CD4-positive, alpha-beta memory T cell (primary cell): ENCODE measurements at regions not wholly inside any gene's neighbourhood (a gene's known extent, or its start where the extent isn't known, plus 50 kb on each side); places are given as distances from the start of the nearest gene placed in this dataset.

ENCODE experiments used
- CTCF ChIA-PET: fragments of 350-600 bp; sonication (Branson Sonifier 250); formaldehyde crosslinking; loops from one replicate; lab custom pipeline; 2021; ENCODE audit warnings: inconsistent platforms; ENCODE audit not compliant: partially characterized antibody; lab: Charles Lee
- POLR2A ChIA-PET: fragments of 350-600 bp; sonication (Branson Sonifier 250); formaldehyde crosslinking; loops from one replicate; lab custom pipeline; 2021; ENCODE audit not compliant: partially characterized antibody; lab: Charles Lee
- DNase-seq, 5 donors: peaks; one replicate each; pipeline versions ENCODE4 v3.0.0 to v3.0.0-alpha.2; 2020 to 2022; ENCODE audit warnings: mixed read lengths in 1 of 5
- H3K27ac ChIP-seq: one replicate; pipeline ENCODE4 v1.7.0; 2013; ENCODE audit warnings: low read depth, low read length
- H3K27me3 ChIP-seq: 2 replicates; pipeline ENCODE4 v1.7.0; 2013; ENCODE audit warnings: mild to moderate bottlenecking, low read length, moderate library complexity; ENCODE audit not compliant: insufficient read depth
- H3K36me3 ChIP-seq: 2 replicates; pipeline ENCODE4 v1.7.0; 2013; ENCODE audit warnings: mild to moderate bottlenecking, low read length, moderate library complexity; ENCODE audit not compliant: insufficient read depth
- H3K4me1 ChIP-seq: 2 replicates; pipeline ENCODE4 v1.7.0; 2013; ENCODE audit warnings: mild to moderate bottlenecking, low read length, moderate library complexity; ENCODE audit not compliant: insufficient read depth
- H3K4me3 ChIP-seq, 2 donors: one replicate each; pipeline ENCODE4 v1.7.0; 2013; ENCODE audit warnings: low read length in 2 of 2, mild to moderate bottlenecking in 1 of 2
- H3K9me3 ChIP-seq, 2 donors: one replicate each; pipeline ENCODE4 v1.7.0; 2013; ENCODE audit warnings: low read length in 2 of 2, control low read depth in 1 of 2; ENCODE audit not compliant: control insufficient read depth in 1 of 2
- H3K27ac Mint-ChIP-seq, 7 donors: one replicate each; pipeline ENCODE4 v1.8.0; 2020 to 2021; ENCODE audit warnings: mixed read lengths in 7 of 7, mild to moderate bottlenecking in 6 of 7, inconsistent platforms in 3 of 7, moderate library complexity in 3 of 7
- H3K27me3 Mint-ChIP-seq, 2 donors: one replicate each; pipeline ENCODE4 v1.8.0; 2020 to 2021; ENCODE audit warnings: mixed read lengths in 2 of 2
- H3K36me3 Mint-ChIP-seq, 2 donors: one replicate each; pipeline ENCODE4 v1.8.0; 2020 to 2021; ENCODE audit warnings: mixed read lengths in 2 of 2, inconsistent platforms in 1 of 2, mild to moderate bottlenecking in 1 of 2
- H3K4me1 Mint-ChIP-seq, 4 donors: one replicate each; pipeline ENCODE4 v1.8.0; 2020 to 2021; ENCODE audit warnings: mixed read lengths in 4 of 4, mild to moderate bottlenecking in 1 of 4
- H3K4me3 Mint-ChIP-seq, 8 donors: one replicate each; pipeline ENCODE4 v1.8.0; 2020 to 2021; ENCODE audit warnings: mixed read lengths in 8 of 8, mild to moderate bottlenecking in 7 of 8, moderate library complexity in 6 of 8, inconsistent platforms in 3 of 8
- H3K9me3 Mint-ChIP-seq, 8 donors: one replicate each; pipeline ENCODE4 v1.8.0; 2020 to 2021; ENCODE audit warnings: mixed read lengths in 8 of 8, mild to moderate bottlenecking in 5 of 8, inconsistent platforms in 3 of 8, moderate library complexity in 1 of 8
- intact Hi-C: fragments of 100-400 bp; cut with micrococcal nuclease; formaldehyde crosslinking; loops from one replicate; pipeline ENCODE4 v1.15.1; 2023

DNA sequence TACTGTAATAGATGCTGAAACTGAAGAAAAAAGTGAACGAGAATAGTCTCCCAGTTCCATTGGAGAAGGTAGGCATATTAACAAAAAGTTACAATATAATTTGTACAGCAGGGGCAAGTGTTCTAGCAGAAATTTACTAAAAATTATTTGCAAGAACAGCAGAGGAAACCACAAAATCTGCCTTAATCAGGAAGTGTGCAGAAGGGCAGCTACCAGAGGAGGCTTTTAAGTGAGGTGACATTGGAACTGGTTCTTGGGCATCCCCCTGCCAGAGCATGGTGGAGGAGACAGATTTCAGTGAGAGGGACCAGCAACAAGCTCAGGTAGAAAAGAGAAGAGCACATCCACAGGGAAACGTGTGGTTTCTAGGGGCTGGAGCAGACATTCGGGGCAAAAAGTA lies 279.3 kb upstream of the CAMK1G start:
- CTCF ChIA-PET, result no interaction called here
- no peaks in the 10 kb centered on the region for H3K4me1 ChIP-seq
- H3K9me3 Mint-ChIP-seq, result peaks cover 0 to 5% (median 0%) of the 10 kb centered on the region in 8 donors

DNA sequence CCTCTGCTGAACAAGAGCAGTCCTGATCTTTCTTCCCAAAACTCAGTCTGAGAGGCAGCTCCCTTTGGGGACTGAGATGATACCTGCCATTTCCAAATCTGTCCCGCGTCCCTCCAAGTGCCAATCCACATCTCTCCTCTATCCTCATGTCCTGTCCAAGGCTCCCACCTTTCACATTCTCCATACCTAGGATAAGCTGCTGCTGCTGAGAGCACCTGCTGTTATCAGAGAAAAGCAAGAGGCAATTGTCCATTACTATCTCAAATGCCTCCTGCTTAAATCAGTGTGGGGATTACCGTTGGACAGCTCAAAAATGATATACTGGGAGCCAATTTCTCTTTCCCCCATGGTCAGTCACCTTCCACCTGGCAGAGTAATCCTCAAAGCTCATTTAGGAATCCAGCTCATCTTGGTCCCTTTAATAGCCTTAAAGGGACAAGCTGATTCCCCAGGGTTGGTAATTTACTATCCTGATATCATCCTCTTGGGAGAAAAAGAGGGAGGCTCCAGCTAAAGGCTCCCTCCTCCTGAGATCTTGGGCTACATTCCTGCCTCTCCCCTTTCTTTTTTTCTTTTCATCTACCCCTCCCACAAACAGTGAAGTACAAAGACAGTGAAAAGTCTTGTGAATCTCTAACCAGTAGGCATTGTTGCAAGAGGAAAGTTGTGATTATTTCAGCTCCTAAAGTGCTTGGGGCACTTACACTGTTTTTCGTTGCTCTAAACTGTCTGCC lies 278.1 kb upstream of the CAMK1G start:
- no peaks in the 10 kb centered on the region for H3K4me1 Mint-ChIP-seq
- ChIA-PET CTCF (no interaction called here), POLR2A (no interaction called here)
- intact Hi-C loops, result no loop called here
- Histone ChIP-seq H3K27me3 (no peaks in the 10 kb centered on the region), H3K4me1 (no peaks in the 10 kb centered on the region), H3K4me3 (no peak overlapping the region), H3K36me3 (no peaks in the 10 kb centered on the region), H3K9me3 (no peaks in the 10 kb centered on the region), H3K27ac (no peak overlapping the region)
- H3K27me3 Mint-ChIP-seq, result peaks cover 7 to 13% of the 10 kb centered on the region in 2 donors
- H3K4me3 Mint-ChIP-seq, result no peak overlapping the region
- peaks cover 0 to 4% (median 0%) of the 10 kb centered on the region in 8 donors for H3K9me3 Mint-ChIP-seq
- no peak for DNase-seq
- H3K27ac Mint-ChIP-seq, result no peak overlapping the region
- H3K36me3 Mint-ChIP-seq, result no peaks in the 10 kb centered on the region

More for the DNA sequence above, 279.3 kb upstream of the CAMK1G start:
- H3K9me3 ChIP-seq, result no peaks in the 10 kb centered on the region
- no peaks in the 10 kb centered on the region for H3K27me3 ChIP-seq
- no peak for DNase-seq
- H3K4me3 ChIP-seq, result no peak overlapping the region
- no peaks in the 10 kb centered on the region for H3K36me3 Mint-ChIP-seq
- H3K27ac Mint-ChIP-seq, result no peak overlapping the region
- H3K27me3 Mint-ChIP-seq, result peaks cover 7 to 13% of the 10 kb centered on the region in 2 donors
- H3K27ac ChIP-seq, result no peak overlapping the region
- no peaks in the 10 kb centered on the region for H3K4me1 Mint-ChIP-seq
- H3K4me3 Mint-ChIP-seq, result no peak overlapping the region
- POLR2A ChIA-PET, result no interaction called here
- no peaks in the 10 kb centered on the region for H3K36me3 ChIP-seq
- intact Hi-C loops, result no loop called here

DNA sequence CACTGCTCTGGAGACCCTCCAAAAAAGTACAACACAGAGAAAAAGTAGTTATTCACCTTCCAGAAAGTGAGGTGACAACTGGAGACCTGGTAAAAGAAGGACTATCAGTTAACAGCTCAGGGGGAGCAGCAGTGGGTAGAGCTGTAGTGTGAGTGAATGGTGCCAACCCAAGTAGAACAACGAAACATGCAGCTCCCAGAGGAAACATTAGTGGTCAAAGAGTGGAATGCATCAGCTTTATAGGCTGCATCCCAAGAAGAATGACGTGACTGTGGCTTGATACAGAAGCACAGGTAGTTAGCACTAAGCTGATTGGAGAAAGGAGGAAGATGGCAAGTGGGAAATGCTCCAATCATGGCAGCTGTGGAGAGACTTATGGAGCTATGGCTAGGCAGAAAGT lies 275.7 kb upstream of the CAMK1G start:
- DNase-seq, result no peak
- no peak overlapping the region for H3K4me3 ChIP-seq
- ChIA-PET CTCF (interaction anchor here (1.4 kb wide), 1 partner anchor 77 kb away, joined by 3 read pairs; no protein-coding TSS in a partner anchor), POLR2A (no interaction called here)
- no peaks in the 10 kb centered on the region for H3K4me1 ChIP-seq
- Mint-ChIP-seq H3K27me3 (peaks cover 3 to 14% of the 10 kb centered on the region in 2 donors), H3K4me1 (no peaks in the 10 kb centered on the region), H3K27ac (no peak overlapping the region), H3K4me3 (no peak overlapping the region), H3K36me3 (no peaks in the 10 kb centered on the region), H3K9me3 (peaks cover 0 to 4% (median 0%) of the 10 kb centered on the region in 8 donors)
- no peaks in the 10 kb centered on the region for H3K9me3 ChIP-seq
- no peaks in the 10 kb centered on the region for H3K36me3 ChIP-seq
- H3K27me3 ChIP-seq, result no peaks in the 10 kb centered on the region
- H3K27ac ChIP-seq, result no peak overlapping the region
- intact Hi-C loops, result no loop called here

DNA sequence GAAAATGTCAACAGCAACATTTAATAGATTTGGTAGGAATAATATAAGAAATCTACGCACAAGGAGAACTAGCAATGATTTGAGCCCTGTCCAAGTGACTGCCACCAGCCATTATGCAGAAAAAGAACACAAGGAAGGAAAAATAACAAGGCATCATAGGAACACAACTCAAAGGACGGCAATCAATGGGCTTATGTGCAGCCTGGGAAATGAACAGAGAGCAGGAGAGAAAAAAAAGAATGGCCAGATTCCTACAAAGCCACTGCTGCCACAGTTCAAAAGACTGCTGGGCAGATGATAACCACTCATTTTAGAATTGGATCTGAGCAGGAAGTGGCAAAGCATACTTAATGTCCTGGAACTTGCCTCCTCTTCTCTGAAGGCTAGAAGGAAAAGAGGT lies 274.3 kb upstream of the CAMK1G start:
- intact Hi-C loops, result no loop called here
- CTCF ChIA-PET, result interaction anchor here (1.4 kb wide), 1 partner anchor 76 kb away, joined by 3 read pairs; no protein-coding TSS in a partner anchor
- no peaks in the 10 kb centered on the region for H3K4me1 ChIP-seq
- POLR2A ChIA-PET, result no interaction called here
- Mint-ChIP-seq H3K9me3 (peaks cover 0 to 4% (median 0%) of the 10 kb centered on the region in 8 donors), H3K4me3 (no peak overlapping the region), H3K27ac (no peak overlapping the region), H3K27me3 (peaks cover 3 to 18% of the 10 kb centered on the region in 2 donors), H3K4me1 (no peaks in the 10 kb centered on the region), H3K36me3 (no peaks in the 10 kb centered on the region)
- H3K9me3 ChIP-seq, result no peaks in the 10 kb centered on the region
- H3K4me3 ChIP-seq, result no peak overlapping the region
- no peaks in the 10 kb centered on the region for H3K27me3 ChIP-seq
- no peak for DNase-seq
- no peaks in the 10 kb centered on the region for H3K36me3 ChIP-seq
- no peak overlapping the region for H3K27ac ChIP-seq

DNA sequence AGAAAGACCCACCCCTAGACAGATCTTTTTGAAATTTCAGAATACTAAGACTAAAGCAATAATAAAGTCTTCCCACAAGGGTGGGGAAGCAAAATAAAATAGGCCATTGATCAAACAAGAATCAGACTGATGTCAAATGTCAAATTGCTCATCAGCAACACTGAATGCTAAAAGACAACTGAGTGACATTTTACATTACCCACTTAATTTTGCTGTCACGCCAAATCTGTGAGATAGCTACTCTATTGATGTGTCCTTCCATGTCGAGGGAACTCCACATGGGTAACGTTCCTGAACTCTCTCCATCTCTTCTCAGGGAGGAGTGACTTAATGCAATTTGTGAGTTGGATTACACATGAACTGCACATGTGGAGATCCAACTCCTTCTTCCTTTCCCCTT lies 271.7 kb upstream of the CAMK1G start:
- ChIA-PET POLR2A (no interaction called here), CTCF (no interaction called here)
- peaks cover 4 to 16% of the 10 kb centered on the region in 2 donors for H3K27me3 Mint-ChIP-seq
- Histone ChIP-seq H3K9me3 (no peaks in the 10 kb centered on the region), H3K36me3 (no peaks in the 10 kb centered on the region), H3K4me3 (no peak overlapping the region), H3K27ac (no peak overlapping the region), H3K27me3 (no peaks in the 10 kb centered on the region), H3K4me1 (no peaks in the 10 kb centered on the region)
- H3K4me3 Mint-ChIP-seq, result no peak overlapping the region
- H3K9me3 Mint-ChIP-seq, result peaks cover 0 to 2% (median 0%) of the 10 kb centered on the region in 8 donors
- no peaks in the 10 kb centered on the region for H3K4me1 Mint-ChIP-seq
- intact Hi-C loops, result no loop called here
- no peaks in the 10 kb centered on the region for H3K36me3 Mint-ChIP-seq
- peak overlapping the region in 1 of 7 donors; percentile 21 for H3K27ac Mint-ChIP-seq
- no peak for DNase-seq

DNA sequence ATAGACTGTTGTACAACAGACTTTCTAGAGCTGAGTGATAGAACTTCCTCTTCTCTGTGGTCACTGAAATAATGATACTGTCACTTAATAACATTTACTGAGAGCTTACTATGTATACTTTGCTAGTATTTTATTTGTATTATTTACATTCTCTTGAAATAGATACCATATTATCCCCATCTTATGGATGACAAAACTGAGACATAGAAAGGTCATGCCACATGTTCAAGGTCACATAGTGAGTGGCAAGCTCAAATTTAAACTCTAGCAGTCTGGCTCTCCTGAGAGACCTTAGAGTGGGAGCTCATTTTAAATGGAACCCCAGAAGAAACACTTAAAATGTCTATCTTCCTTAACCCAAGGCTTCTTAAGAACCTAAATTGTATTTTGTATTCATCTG lies 266.6 kb upstream of the CAMK1G start:
- no peaks in the 10 kb centered on the region for H3K36me3 Mint-ChIP-seq
- Histone ChIP-seq H3K27me3 (no peaks in the 10 kb centered on the region), H3K9me3 (no peaks in the 10 kb centered on the region), H3K27ac (no peak overlapping the region), H3K36me3 (no peaks in the 10 kb centered on the region), H3K4me3 (no peak overlapping the region), H3K4me1 (no peaks in the 10 kb centered on the region)
- ChIA-PET POLR2A (no interaction called here), CTCF (interaction anchor here (1.2 to 1.3 kb wide), 2 partner anchors 9 to 10 kb away, joined by 3 read pairs; no protein-coding TSS in a partner anchor)
- H3K4me3 Mint-ChIP-seq, result no peak overlapping the region
- H3K9me3 Mint-ChIP-seq, result peaks cover 0 to 4% (median 3%) of the 10 kb centered on the region in 8 donors
- intact Hi-C loops, result no loop called here
- no peak for DNase-seq
- peaks cover 5 to 15% of the 10 kb centered on the region in 2 donors for H3K27me3 Mint-ChIP-seq
- no peaks in the 10 kb centered on the region for H3K4me1 Mint-ChIP-seq
- H3K27ac Mint-ChIP-seq, result no peak overlapping the region

DNA sequence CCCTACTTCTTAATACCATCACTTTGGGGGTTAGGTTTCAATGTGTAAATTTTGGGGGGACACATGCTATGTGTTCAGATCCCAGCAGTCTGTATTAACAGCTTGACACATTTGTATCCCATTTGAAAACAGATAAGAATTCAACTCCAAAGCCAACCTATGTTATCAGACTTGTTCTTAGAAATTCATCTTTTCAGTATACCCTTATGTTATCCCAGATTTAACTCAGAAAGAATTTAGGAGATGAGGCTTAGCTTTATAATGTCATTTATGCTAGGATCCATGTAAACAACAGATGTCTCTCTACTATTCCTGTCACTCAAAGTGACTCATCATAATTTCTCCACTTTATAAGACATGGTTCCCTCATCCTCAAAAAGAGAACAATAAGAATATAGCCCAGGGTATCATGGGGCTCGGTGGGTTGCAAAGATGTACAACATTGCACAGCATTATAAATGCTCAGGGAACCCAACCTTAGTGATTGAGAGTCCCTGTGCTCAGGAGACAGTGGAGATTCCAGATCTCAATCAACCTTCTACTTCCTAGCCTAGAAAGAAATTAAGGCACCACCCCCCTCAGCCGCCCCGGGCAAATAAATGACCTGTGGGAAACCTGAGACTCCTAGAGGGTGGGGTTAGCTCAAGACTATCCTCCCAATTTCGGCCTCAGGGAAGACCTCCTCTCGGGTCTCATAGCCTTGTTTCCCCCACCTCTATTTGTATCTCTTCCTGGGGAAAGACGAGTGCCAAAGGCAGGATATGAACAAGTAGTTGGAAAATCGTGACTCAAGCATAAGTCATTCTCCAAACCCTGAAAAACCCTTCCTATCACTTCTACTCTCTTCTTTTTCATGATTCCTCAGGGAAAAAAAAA lies 265.1 kb upstream of the CAMK1G start:
- no peaks in the 10 kb centered on the region for H3K36me3 ChIP-seq
- no peak overlapping the region for H3K27ac ChIP-seq
- Mint-ChIP-seq H3K4me3 (no peak overlapping the region), H3K27me3 (peaks cover 5 to 13% of the 10 kb centered on the region in 2 donors), H3K36me3 (no peaks in the 10 kb centered on the region), H3K4me1 (no peaks in the 10 kb centered on the region), H3K27ac (no peak overlapping the region), H3K9me3 (peaks cover 0 to 6% (median 4%) of the 10 kb centered on the region in 8 donors)
- intact Hi-C loops, result no loop called here
- no peak for DNase-seq
- H3K27me3 ChIP-seq, result no peaks in the 10 kb centered on the region
- ChIA-PET CTCF (no interaction called here), POLR2A (no interaction called here)
- H3K4me3 ChIP-seq, result no peak overlapping the region
- H3K9me3 ChIP-seq, result no peaks in the 10 kb centered on the region
- no peaks in the 10 kb centered on the region for H3K4me1 ChIP-seq
